NCI-H774 (cell line): ENCODE measurements at regions not wholly inside any gene's neighbourhood (a gene's known extent, or its start where the extent isn't known, plus 50 kb on each side); places are given as distances from the start of the nearest gene placed in this dataset.

ENCODE experiments used
- DNase-seq: peaks from one replicate; lab custom pipeline; 2025; lab: John Stamatoyannopoulos, UW

DNA sequence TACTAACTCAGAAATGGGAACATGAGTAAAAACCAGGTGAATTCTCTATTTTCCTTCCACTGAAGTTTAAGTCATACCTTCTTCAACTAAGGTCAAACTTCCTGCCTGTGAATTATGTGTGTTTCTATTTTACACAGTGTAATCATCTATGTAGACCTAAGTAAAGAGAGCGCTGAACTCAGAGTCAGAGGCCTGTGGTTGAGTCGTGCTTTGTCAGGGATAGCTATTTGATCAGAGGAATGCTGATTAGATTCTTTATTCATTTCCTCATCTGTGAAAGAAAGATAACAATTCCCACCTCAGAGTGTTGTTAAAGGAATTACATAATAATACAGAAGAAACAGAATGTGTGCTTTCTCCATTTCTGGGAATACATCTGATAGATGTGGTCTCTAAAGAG lies 654.1 kb downstream of the STIM2 start:
- no peak for DNase-seq

DNA sequence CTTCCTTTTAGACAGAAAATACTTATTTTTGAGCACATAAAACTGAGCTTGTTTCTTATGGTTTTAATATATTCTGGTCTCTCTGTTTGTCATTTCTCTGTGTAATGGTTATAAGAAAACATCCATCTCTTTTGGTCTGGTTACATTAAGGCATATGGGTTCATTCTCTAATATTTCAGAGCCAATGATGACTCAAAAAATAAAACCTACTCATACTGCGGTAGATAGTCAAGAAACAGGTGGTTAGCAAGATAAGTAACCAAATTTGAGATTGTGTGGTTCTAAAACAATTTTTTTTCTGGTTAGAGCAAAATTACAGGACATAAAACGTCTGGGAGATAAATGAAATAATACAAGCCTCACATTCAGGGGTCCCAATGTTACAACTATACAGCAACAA lies 654.5 kb downstream of the STIM2 start:
- DNase-seq = no peak

DNA sequence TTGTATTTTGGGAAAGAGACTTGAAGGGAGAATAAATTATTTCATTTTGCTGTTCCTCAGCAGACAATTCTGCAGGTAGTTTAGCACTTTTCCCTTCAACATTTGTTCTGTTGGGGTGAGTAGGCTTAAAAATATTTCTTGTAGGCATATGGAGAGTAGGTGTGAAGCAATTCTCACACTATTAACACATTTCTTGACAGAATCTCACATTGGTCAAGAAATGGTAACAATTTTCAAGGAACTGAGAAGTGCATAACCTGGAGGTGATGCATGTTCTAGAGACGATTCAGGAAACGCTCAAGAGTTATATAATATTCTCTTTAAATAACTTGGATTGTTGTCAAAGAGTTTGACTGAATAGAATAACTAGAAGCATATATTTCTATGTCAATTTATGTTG lies 658.2 kb downstream of the STIM2 start:
- no peak for DNase-seq

DNA sequence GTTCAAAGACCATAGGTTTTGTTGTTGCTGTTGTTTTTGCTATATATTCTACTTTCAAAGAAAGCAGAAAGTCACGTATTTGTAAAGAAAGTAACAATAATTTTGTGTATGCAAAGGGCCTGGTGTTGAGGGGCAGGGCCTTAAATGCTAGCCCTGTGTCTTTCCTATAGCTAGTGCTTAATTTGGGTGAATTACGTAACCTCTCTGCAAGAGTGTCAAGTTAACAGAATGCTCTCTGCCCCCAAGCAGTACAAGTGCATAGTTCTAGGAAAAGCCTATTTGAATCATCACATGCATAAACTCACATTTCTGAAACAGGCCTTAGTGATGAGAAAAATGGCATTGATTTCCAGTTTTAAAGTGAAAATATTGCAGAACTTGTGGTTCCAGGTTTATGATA lies 663.6 kb downstream of the STIM2 start:
- DNase-seq = no peak

DNA sequence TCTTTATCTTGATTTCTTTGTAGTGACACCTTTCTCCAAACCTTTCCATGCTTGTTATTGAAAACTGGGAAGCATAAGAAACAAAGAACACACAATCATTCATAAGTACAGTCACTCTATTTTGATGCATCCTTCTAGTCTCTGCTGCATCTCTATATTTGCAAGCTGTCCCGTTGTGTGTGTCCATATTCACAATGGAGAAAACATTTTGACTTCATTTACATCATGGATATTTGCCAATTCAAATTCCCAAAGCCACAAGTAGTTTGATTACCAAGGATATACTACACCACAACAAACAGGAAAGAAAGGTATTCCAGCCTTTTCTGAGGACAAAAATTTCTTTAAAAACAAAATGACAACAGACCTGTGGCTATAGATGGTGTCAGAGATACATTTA lies 673.8 kb downstream of the STIM2 start:
- DNase-seq = no peak

DNA sequence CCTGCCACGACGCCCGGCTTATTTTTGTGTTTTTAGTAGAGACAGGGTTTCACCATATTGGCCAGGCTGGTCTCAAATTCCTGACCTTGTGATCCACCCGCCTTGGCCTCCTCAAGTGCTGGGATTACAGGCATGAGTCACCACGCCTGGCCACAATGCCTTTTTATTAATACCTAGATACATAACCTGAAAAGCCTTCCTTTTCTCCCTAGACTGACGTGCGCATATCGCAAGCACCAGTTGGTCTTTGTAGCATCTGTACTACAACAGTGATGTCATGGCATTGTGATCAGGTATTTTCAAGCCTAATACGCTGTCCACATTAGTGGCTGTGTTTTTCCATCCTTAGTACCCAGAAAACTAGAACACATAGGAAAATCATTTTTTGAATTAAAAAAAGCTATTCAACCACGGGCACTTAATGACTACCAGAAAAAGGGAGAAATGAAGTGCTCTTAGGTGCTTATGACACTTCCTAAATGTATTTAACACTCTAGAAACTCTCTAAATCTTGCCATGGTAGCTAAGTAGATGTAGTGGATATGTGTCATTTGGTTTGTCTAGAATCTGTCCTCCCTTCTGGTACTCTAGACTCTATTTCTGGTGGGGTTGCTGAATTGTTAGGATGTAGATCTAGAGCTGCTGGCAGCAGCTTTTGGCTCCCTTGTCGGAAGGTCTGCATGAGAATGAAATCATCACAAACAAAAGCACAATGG lies 707.8 kb downstream of the STIM2 start:
- DNase-seq = no peak

DNA sequence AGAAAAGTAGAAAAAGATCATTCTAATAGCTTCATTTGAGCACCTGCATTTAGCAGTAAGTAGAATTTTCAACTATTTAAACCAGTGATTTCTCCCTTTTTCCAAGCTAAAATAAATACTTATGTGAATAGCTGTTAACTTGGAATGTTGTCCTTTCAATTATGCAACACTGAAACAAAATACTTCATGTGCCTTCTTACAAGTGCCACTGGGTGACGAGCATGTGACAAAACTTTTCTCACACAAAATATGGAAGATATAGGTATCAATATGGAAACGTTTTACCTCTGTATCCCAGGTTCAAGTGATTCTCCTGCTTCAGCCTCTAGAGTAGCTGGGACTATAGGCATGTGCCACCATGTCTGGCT lies 708.3 kb downstream of the STIM2 start:
- no peak for DNase-seq

DNA sequence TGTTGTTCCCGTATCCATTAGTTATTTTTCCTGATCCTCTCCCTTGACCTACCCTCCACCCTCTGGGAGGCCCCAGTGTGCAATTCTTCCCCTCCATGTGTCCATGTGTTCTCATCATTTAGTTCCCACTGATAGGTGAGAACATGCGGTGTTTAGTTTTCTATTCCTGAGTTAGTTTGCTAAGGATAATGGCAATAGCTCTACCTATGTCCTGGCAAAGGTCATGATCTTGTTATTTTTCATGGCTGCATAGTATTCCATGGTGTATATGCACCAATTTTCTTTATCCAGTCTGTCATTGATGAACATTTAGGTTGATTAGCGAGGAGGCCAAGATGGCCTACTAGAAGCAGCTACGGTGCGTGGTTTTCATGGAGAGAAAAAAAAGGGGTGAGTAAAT lies 714.1 kb downstream of the STIM2 start:
- no peak for DNase-seq

DNA sequence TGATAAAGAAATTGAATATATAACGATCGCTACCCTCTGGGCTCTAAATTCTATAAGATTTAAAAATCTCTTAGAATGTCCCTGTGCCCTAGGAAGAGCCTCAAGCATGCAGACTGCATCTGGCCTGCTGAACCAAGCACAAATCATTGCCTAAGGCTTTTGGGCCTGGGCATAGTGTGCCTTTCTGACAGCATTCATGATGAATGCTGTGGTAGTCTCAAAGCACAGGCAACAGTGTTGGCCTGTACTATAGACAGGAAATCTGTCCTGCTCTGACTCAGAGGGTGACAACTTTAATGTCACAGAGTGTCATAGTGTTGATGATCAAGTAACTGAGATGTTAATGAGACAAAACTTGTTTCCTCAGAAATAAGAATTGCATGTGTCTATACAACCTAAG lies 717.3 kb downstream of the STIM2 start:
- DNase-seq = no peak

DNA sequence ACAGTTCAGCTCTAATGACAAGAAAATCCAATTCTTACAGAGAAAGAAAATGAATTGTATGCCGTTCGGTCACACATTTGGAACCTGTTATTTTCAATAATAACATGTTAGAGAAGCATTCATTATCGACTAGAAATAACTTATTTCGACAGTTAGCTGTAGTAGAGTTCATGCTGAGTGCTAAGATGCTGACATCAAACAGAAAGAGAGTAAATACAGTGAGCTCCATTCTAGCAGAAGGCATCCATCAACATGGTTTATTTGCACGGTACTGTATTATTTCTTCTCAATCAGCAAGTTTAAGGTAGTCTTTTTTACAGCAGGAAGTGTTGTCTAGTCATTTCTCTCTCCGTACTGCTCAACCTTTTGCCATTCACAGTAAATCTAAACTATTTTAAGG lies 732.1 kb downstream of the STIM2 start:
- DNase-seq = no peak

DNA sequence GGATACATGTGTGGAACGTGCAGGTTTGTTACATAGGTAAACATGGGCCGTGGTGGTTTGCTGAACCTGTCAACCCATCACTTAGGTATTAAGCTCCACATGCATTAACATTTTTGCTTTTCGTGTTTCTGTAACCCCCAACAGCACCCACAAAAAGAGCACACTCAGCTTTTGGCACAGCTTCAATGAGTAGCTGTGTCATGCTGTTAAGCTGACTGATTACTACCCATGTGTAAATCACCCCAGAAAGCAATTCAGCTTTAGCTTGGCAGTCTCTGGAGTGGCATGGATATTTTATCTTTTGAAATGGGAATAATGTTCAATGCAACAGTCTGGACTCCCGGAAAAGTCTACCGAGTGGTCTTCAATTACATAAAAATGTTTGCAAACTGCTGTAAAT lies 734.3 kb downstream of the STIM2 start:
- DNase-seq = no peak

DNA sequence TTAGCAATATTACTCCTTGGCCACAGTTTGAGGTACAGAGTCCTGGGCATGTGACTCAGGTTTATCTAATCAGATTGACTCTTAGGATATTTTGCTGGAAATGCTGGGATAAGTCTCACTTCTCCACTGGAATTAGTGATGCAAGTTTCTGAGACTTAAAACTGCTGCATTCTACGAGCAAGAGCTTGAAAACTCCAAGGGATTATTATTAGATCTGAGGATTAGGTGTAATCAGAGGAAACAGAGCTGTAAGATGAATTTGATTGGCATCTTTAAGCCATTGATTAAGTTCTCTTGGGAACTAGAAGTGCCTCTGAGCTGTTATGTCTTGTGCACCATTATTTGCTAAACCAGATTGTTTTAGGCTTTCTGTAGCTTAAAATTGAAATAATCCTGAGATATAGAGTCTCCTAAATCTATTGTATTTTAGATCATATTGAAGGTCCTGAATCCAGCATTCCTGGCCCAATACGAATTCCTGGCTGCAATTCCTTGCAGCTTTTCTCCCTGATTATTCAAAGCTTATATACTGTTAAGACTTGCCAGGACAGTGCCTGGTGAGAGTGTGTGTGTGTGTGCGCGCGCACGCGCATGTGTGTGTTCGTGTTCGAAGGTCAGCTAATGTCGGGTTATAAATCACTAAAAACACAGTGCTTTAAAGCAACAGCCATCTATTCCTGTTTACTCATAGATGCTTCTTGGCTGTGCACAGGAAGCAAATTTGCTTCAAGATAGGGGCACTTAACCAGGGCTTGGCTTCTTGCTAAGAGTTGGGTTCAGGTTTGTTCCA lies 735.1 kb downstream of the STIM2 start:
- no peak for DNase-seq

DNA sequence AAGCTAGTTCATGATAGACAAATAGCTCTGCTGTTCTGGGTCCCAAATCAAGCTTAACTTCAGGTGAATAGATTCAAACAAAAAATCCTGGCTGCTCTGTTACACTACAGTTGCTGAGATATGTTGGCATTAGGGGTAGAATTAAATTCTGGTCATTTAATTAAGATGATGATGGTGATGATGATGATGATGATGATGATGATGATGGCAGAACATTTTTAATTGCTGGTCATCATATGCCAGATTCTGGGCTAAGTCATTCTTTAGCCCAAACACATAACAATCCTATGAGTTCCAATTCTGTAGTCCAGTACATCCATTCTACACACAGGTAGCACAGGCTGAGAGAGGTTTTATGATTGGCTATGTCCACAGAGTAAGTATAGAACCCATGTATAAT lies 741.5 kb downstream of the STIM2 start:
- DNase-seq = no peak

DNA sequence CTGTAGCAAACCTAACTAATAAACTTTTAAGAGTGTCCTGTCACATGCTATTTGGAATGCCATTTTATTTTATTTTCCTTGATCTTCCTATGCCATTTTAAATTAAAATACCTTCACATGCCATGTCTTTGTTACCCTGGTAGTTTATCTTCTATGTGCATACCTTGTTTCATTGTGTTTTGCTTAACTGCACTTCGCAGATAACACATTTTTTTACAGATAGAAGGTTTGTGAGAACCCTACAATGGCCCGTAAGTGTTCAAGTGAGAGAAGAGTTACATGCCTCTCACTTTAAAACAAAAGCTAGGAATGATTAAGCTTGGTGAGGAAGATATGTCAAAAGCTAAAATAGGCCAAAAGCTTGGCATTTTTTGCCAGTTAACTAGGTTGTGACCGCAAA lies 744.1 kb downstream of the STIM2 start:
- no peak for DNase-seq

DNA sequence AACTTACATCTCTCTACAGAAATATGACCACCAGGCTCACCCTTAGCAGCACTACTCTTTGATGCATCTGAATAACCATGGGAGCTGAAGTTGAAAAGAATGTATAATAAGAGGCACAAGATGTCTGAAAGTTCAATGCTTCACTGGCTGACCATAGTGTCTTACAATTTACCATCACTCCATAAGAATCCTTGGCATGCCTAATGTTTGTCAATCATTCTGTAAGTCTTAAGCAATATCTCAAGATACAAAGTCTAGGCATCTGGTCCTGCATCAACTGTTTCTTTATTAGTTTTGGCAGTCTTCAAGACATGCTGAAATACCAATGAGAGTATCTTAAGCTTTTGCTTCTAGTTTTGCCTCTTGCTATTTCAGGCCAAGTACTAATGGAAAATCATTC lies 755.5 kb downstream of the STIM2 start:
- no peak for DNase-seq

DNA sequence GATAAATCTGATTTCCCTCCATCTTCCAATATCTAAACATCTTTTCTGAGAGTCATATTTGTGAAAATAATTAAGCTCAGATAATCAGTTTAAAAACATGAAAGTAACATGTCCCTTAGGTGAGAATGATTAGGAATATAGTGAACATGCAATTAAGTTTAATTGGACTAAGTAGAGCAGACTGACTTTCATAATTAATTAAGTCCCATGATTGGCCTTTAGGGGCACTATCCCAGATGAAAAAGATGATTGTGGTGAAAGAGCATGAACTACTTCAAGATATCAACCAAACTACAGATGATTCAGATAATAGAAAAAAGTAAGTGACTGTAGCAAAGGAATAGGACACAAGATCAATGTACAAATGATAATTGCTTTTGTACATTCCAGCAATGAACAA lies 758.8 kb downstream of the STIM2 start:
- DNase-seq = no peak

DNA sequence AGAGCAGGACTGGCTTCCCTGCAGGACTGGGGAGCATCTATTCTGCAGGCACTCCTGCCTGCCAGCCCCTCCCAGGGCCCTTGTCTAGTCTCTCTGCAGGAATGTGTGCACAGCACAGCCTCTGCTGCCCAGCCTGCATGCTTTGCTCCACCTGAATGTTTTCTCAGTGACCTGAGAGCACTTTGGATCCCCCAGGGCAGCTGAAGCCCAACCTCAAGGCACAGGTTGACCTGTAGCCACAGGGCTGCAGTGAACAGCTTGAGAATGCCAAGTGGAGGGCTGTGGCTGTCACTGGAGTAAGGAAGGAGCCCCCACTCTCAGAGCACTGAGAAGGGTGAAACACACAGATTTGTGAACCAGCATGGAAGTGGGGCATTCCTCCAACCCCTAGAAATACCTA lies 760.2 kb downstream of the STIM2 start:
- DNase-seq = no peak

DNA sequence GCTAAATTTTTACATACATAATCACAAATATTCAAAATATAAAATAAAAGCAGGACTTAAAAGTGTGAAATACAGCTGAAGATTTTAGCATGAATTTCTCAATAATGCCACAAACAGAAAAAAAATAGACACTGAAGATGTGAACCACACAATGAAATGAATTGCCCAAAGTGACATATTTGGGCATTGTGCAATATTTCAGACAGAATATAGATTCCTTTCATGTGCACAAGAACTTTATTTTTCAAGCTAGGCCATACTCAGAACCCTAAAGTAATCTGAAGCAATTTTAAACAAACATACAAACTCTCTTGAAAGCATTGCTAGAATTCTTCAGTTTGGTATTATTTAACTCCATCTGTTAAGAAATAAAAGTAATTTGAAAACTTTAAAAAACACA lies 764.1 kb downstream of the STIM2 start:
- no peak for DNase-seq

DNA sequence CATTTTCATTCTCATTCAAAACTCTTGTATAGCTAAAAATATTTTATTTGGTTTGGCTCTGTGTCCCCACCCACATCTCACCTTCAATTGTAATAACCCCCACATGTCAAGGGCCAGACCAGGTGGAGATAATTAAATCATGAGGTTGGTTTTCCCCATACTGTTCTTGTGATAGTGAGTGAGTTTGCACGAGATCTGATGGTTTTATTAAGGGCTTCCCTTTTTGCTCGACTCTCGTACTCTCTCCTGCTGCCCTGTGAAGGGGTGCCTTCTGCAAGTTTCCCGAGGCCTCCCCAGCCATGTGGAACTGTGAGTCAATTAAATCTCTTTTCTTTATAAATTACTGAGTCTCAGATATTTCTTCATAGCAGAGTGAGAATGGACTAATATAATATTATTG lies 768.0 kb downstream of the STIM2 start:
- no peak for DNase-seq

DNA sequence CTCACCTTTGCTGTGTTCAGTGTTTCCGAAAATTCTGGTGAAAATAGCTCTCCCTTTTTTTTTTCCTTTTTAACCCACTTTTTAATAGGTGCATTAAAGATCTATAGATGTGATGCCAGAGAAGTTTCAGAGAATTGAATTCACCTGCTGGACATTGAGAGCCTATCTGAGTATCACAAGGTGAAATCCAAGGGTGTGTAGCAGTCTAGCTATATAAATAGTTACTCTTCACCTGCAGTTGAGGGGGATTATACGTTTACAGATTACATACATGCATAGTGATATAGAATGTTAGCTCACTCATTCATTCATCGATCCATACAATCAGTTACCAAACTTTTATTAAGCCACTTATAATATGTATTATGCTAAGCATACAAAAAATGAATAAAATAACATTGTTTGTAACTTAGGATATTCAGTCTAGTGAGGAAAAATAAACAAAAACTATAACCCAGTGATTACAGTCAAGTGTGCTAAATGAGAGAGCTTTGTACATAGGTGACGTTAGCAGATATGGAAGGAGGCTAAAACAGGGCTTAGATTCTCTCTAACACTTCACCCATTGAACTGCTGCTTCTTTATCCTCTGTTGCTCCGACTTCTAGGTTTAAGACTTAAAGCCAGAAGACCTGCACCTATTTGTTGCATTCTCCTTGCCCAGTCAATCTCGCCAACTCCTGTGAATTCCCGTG lies 769.0 kb downstream of the STIM2 start:
- DNase-seq = no peak

DNA sequence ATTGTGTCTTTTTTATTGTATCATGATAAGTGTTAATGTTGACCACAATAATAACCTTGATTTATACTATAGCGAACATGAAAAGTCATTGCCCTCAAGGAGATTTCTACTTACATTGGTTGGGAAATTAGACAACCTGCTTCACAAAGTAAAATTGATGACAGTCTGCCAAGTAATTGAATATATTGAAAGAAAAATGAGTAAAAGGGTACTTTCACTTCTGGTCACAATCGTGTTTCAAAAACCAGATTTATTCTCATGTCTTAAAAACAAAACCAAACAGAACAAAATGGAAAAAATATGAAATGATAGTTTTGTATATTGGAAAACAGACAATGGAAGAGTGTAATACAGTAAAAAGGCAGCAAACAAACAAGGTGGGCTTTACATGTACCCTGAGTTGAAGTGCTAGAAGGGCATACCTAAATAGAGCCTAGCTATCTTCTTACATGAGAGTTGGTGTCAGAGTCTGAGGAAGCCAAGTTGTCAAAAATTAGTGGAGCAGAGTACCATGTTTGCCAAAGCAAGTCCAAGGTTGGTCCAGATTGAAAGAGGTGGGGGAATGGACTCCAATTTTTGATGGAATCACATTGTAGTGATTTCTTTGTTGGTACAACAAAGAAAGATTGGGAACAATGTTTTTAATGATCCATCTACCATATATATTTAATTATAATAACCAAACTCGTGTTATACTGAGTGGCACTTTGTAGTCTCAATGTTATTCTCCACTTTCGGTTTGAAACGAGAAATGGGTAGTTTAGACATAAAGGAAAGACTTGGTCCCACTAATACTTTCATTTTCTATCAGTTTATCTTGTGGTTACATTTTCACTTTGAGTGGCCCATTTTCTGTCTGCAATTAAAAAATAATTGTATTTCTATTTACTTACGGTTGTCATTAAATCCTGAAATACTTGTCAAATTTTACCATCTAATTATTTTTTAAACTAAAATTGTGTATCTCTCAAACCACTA lies 775.6 kb downstream of the STIM2 start:
- no peak for DNase-seq
